ENCODE measurements at regions not wholly inside any gene's neighbourhood (a gene's known extent, or its start where the extent isn't known, plus 50 kb on each side); places are given as distances from the start of the nearest gene placed in this dataset.

DNA sequence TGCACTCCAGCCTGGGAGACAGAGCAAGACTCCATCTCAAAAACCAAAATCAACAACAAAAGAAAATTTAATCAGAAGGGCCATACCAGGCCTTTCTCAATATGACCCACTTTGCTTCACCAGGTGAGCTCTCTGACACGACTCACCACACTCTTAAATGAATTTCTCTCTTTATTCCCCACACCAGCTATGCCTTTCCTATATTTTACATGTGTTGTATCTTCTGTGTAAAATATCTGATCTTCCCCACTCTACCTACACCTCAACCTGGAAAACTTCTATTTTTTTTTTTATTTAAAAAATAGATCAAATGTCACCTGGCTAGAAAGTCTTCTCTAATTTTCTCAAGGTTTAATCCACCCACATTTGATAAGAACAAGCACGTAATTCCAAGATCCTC, 77.6 kb upstream of the SLC39A8 start:
- ChIA-PET CTCF (no interaction called here), POLR2A (ENCODE audit: low non-redundant PET) (no interaction called here)
- no TSS peak for BruUV-seq (replicated peaks)
- DNase-seq (ENCODE audit: low spot score) = no peak
- Histone ChIP-seq H3K9me3 (ENCODE audit: low read depth, low read length, poor library complexity, severe bottlenecking) (peaks cover 6% of the 10 kb centered on the region), H3K27ac (ENCODE audit: low read depth, low read length, poor library complexity, severe bottlenecking) (no peak overlapping the region), H3K27me3 (replicated peaks; ENCODE audit: insufficient read depth, low read depth, low read length, poor library complexity) (peaks cover 13% of the 10 kb centered on the region), H3K4me3 (ENCODE audit: low read depth, low read length, poor library complexity, severe bottlenecking) (no peak overlapping the region), H3K36me3 (ENCODE audit: insufficient read depth, low read length, poor library complexity, severe bottlenecking) (no peaks in the 10 kb centered on the region), H3K4me1 (ENCODE audit: insufficient read depth, low read length, poor library complexity, severe bottlenecking) (peaks cover 10% of the 10 kb centered on the region)
- TF ChIP-seq, protein P1, sequence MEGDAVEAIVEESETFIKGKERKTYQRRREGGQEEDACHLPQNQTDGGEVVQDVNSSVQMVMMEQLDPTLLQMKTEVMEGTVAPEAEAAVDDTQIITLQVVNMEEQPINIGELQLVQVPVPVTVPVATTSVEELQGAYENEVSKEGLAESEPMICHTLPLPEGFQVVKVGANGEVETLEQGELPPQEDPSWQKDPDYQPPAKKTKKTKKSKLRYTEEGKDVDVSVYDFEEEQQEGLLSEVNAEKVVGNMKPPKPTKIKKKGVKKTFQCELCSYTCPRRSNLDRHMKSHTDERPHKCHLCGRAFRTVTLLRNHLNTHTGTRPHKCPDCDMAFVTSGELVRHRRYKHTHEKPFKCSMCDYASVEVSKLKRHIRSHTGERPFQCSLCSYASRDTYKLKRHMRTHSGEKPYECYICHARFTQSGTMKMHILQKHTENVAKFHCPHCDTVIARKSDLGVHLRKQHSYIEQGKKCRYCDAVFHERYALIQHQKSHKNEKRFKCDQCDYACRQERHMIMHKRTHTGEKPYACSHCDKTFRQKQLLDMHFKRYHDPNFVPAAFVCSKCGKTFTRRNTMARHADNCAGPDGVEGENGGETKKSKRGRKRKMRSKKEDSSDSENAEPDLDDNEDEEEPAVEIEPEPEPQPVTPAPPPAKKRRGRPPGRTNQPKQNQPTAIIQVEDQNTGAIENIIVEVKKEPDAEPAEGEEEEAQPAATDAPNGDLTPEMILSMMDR (conservative IDR thresholded peaks at IDR 0.05; ENCODE audit: low read depth, low read length) = no peak
- TF ChIP-seq EZH2 (IDR thresholded peaks at IDR 0.05; ENCODE audit: borderline replicate concordance, low read depth, low read length, poor library complexity, severe bottlenecking) = no peak
- intact Hi-C loops (cut with micrococcal nuclease; ENCODE audit: unreplicated experiment) = no loop called here

DNA sequence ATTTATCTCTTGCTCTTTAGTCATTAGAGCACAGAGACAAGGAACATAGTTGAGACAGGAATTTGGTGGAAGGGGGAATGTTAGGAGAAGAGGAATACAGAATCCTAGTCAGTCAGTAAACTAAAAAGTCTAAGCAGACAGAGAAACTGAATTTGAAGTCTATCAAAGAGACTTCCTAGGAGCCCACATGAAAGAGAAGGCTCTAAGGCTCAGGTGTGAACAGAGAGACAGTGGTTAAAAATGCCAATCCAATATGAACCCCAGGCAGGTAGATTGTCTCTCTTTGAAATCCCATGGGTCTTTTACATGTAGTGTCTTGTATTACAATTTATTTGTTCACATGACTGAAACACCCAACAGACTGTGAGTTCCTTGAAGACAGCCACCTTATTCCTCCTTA, 77.8 kb upstream of the NFKB1 start:
- TF ChIP-seq, protein P1 (conservative IDR thresholded peaks at IDR 0.05; ENCODE audit: low read depth, low read length) = no peak
- TF ChIP-seq EZH2 (IDR thresholded peaks at IDR 0.05; ENCODE audit: borderline replicate concordance, low read depth, low read length, poor library complexity, severe bottlenecking) = no peak
- POLR2A ChIA-PET (ENCODE audit: low non-redundant PET) = no interaction called here
- CTCF ChIA-PET = no interaction called here
- intact Hi-C loops (cut with micrococcal nuclease; ENCODE audit: unreplicated experiment) = no loop called here
- peaks cover 6% of the 10 kb centered on the region for H3K9me3 ChIP-seq (ENCODE audit: low read depth, low read length, poor library complexity, severe bottlenecking)
- H3K4me1 ChIP-seq (ENCODE audit: insufficient read depth, low read length, poor library complexity, severe bottlenecking) = peaks cover 10% of the 10 kb centered on the region
- no TSS peak for BruUV-seq (replicated peaks)
- DNase-seq (ENCODE audit: low spot score) = no peak
- H3K4me3 ChIP-seq (ENCODE audit: low read depth, low read length, poor library complexity, severe bottlenecking) = no peak overlapping the region
- H3K27me3 ChIP-seq (replicated peaks; ENCODE audit: insufficient read depth, low read depth, low read length, poor library complexity) = peaks cover 10% of the 10 kb centered on the region
- no peaks in the 10 kb centered on the region for H3K36me3 ChIP-seq (ENCODE audit: insufficient read depth, low read length, poor library complexity, severe bottlenecking)
- H3K27ac ChIP-seq (ENCODE audit: low read depth, low read length, poor library complexity, severe bottlenecking) = no peak overlapping the region

- ChIA-PET CTCF (no interaction called here), POLR2A (ENCODE audit: low non-redundant PET) (interaction anchor here (0.6 kb wide), 1 partner anchor 653 kb away, joined by 3 read pairs; no protein-coding TSS in a partner anchor)
- Histone ChIP-seq H3K4me1 (ENCODE audit: insufficient read depth, low read length, poor library complexity, severe bottlenecking) (peaks cover 5% of the 10 kb centered on the region), H3K27me3 (replicated peaks; ENCODE audit: insufficient read depth, low read depth, low read length, poor library complexity) (no peaks in the 10 kb centered on the region), H3K27ac (ENCODE audit: low read depth, low read length, poor library complexity, severe bottlenecking) (no peak overlapping the region), H3K4me3 (ENCODE audit: low read depth, low read length, poor library complexity, severe bottlenecking) (no peak overlapping the region), H3K9me3 (ENCODE audit: low read depth, low read length, poor library complexity, severe bottlenecking) (peaks cover 5% of the 10 kb centered on the region), H3K36me3 (ENCODE audit: insufficient read depth, low read length, poor library complexity, severe bottlenecking) (no peaks in the 10 kb centered on the region)
- TF ChIP-seq EZH2 (IDR thresholded peaks at IDR 0.05; ENCODE audit: borderline replicate concordance, low read depth, low read length, poor library complexity, severe bottlenecking) = no peak
- TF ChIP-seq, protein P1 (conservative IDR thresholded peaks at IDR 0.05; ENCODE audit: low read depth, low read length) = no peak
- BruUV-seq (replicated peaks) = no TSS peak
- DNase-seq (ENCODE audit: low spot score) = no peak
- intact Hi-C loops (cut with micrococcal nuclease; ENCODE audit: unreplicated experiment) = no loop called here
Measured at GRCh38 chr4:102427371-102427998, 73.7 kb upstream of the NFKB1 start.
